ENCODE measurements at regions not wholly inside any gene's neighbourhood (a gene's known extent, or its start where the extent isn't known, plus 50 kb on each side); places are given as distances from the start of the nearest gene placed in this dataset.

DNA sequence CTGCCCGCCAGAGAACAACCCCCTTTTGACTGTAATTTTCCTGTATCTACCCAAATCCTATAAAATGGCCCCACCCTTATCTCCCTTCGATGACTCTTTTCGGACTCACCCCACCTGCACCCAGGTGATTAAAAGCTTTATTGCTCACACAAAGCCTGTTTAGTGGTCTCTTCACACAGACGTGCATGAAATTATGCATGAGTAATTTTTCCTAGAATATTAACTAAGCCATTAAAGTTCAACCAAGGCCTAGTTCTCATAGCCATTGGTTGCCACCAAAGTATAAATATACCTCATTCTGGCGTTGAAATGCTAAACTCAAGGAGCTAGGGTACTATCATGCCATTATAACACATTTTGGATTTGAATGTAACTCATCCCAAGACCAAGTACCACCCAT is 243.9 kb downstream of the ZNF608 start:
- TF ChIP-seq, protein P1, sequence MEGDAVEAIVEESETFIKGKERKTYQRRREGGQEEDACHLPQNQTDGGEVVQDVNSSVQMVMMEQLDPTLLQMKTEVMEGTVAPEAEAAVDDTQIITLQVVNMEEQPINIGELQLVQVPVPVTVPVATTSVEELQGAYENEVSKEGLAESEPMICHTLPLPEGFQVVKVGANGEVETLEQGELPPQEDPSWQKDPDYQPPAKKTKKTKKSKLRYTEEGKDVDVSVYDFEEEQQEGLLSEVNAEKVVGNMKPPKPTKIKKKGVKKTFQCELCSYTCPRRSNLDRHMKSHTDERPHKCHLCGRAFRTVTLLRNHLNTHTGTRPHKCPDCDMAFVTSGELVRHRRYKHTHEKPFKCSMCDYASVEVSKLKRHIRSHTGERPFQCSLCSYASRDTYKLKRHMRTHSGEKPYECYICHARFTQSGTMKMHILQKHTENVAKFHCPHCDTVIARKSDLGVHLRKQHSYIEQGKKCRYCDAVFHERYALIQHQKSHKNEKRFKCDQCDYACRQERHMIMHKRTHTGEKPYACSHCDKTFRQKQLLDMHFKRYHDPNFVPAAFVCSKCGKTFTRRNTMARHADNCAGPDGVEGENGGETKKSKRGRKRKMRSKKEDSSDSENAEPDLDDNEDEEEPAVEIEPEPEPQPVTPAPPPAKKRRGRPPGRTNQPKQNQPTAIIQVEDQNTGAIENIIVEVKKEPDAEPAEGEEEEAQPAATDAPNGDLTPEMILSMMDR (IDR thresholded peaks at IDR 0.05): no peak
- TF ChIP-seq POLR2A (IDR thresholded peaks at IDR 0.05) (no peak), EP300 (IDR thresholded peaks at IDR 0.05) (no peak), POLR2AphosphoS5 (IDR thresholded peaks at IDR 0.05) (no peak)
